ENCODE measurements at regions not wholly inside any gene's neighbourhood (a gene's known extent, or its start where the extent isn't known, plus 50 kb on each side); places are given as distances from the start of the nearest gene placed in this dataset.

DNA sequence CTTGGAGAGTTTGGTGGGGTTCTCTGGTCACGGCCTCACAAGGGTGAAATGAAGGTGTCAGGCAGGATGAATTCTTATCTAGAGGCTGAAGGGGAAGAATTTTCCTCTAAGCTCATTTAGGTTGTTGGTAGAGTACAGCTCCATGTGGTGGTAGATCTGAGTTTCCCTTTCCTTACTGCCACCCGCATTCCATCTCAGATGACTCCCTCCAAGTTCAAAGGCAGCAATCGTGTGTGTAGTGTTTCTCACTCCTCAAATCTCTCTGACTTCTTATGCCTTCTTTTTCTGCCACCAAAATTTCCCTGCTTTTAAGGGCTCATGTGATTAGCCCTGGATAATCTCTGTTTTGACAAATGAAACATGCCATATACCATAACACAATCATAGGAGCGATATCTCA is 135.5 kb upstream of the MYOCD start:
- no peak for TF ChIP-seq CTCF (IDR thresholded peaks at IDR 0.05)
- ATAC-seq, result no peak
- H3K27me3 ChIP-seq, result peaks cover 3 to 61% of the 10 kb centered on the region in 2 donors
- no peaks in the 10 kb centered on the region for H3K4me1 ChIP-seq
- peaks cover 0 to under 1% of the 10 kb centered on the region in 2 donors for H3K9me3 ChIP-seq
- intact Hi-C loops (cut with DNase I), result no loop called here
- DNase-seq, result no peak
- H3K4me3 ChIP-seq, result no peak overlapping the region
- H3K36me3 ChIP-seq, result no peaks in the 10 kb centered on the region
- H3K27ac ChIP-seq, result no peak overlapping the region

- Histone ChIP-seq H3K27ac (no peak overlapping the region), H3K9me3 (peaks cover 0 to 4% of the 10 kb centered on the region in 2 donors), H3K27me3 (peaks cover 3 to 57% of the 10 kb centered on the region in 2 donors), H3K36me3 (no peaks in the 10 kb centered on the region), H3K4me1 (no peaks in the 10 kb centered on the region), H3K4me3 (no peak overlapping the region)
- ATAC-seq (peak; percentile 95), DNase-seq (peak in 2 of 4 donors; percentile 38 to 54)
- no peak for TF ChIP-seq CTCF (IDR thresholded peaks at IDR 0.05)
- intact Hi-C loops (cut with DNase I), result no loop called here
Measured at GRCh38 chr17:12536021-12536420, 129.7 kb upstream of the MYOCD start.

DNA sequence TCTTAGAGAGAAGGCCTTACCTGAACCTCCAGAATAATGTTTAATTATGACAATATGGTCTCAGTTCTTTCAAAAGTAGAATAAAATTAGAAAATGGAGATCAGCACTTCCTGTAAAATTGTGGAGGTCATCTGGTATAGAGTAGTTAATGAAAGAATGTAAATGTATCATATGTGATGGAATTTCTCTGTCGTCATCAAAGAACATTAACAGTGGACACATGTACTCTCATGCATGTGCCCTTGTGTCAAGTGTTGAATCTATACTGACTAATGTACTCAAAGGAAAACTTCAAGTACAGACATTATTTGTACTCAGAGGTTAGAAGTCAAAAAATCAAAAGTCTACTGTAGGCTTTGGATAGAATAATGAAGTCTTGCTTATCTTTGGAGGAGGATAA is 129.2 kb upstream of the MYOCD start:
- Histone ChIP-seq H3K4me1 (no peaks in the 10 kb centered on the region), H3K9me3 (peaks cover 0 to 4% of the 10 kb centered on the region in 2 donors), H3K27ac (no peak overlapping the region), H3K27me3 (peaks cover 3 to 53% of the 10 kb centered on the region in 2 donors), H3K4me3 (no peak overlapping the region), H3K36me3 (no peaks in the 10 kb centered on the region)
- intact Hi-C loops (cut with DNase I), result no loop called here
- no peak for TF ChIP-seq CTCF (IDR thresholded peaks at IDR 0.05)
- ATAC-seq, result peak; percentile 48
- no peak for DNase-seq

DNA sequence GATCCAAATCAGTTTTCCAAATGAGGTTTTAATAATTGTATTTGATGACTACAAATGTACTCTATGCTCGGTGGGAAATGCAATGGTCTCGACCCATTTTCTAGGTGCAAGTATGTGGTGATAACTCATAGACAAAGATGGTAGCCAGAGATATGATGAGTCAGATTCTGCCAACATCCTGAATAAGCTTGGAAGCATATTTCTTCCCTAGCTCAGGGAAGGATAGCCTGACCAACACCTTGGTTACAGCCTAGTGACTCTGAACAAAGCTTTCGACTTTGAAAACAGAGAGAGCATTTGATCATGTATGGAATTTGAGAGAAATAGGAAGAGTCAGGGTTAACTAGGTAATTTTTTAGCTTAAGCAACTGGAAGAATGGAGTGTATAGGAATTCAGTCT is 128.3 kb upstream of the MYOCD start:
- intact Hi-C loops (cut with DNase I), result no loop called here
- no peak for TF ChIP-seq CTCF (IDR thresholded peaks at IDR 0.05)
- no peaks in the 10 kb centered on the region for H3K4me1 ChIP-seq
- peaks cover 3 to 48% of the 10 kb centered on the region in 2 donors for H3K27me3 ChIP-seq
- ATAC-seq, result no peak
- H3K27ac ChIP-seq, result no peak overlapping the region
- peaks cover 0 to 4% of the 10 kb centered on the region in 2 donors for H3K9me3 ChIP-seq
- H3K4me3 ChIP-seq, result no peak overlapping the region
- H3K36me3 ChIP-seq, result no peaks in the 10 kb centered on the region
- DNase-seq, result no peak

DNA sequence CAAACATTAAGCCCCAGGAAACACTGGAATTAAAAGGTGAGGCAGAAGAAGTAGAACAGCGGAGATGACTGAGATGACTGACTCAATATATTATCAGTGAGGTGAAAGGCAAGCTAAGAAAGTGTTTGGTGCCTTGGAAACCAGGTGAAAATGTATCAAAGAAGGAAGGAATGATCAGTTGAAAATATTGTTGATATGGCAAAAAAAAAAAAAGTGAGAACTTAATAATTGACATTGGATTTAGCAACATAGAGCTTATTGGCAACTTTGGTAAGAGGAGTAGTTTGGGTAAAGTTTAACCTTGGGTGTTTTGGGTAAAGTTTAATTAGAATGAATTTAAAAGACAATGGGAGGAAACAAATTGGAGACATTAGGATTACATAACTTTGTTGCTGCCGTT is 127.7 kb upstream of the MYOCD start:
- Histone ChIP-seq H3K36me3 (no peaks in the 10 kb centered on the region), H3K4me3 (no peak overlapping the region), H3K9me3 (peaks cover 0 to 4% of the 10 kb centered on the region in 2 donors), H3K27ac (no peak overlapping the region), H3K27me3 (peaks cover 0 to 43% of the 10 kb centered on the region in 2 donors), H3K4me1 (no peaks in the 10 kb centered on the region)
- ATAC-seq (no peak), DNase-seq (no peak)
- TF ChIP-seq CTCF (IDR thresholded peaks at IDR 0.05), result no peak
- intact Hi-C loops (cut with DNase I), result no loop called here
